ENCODE measurements at regions not wholly inside any gene's neighbourhood (a gene's known extent, or its start where the extent isn't known, plus 50 kb on each side); places are given as distances from the start of the nearest gene placed in this dataset.

DNA sequence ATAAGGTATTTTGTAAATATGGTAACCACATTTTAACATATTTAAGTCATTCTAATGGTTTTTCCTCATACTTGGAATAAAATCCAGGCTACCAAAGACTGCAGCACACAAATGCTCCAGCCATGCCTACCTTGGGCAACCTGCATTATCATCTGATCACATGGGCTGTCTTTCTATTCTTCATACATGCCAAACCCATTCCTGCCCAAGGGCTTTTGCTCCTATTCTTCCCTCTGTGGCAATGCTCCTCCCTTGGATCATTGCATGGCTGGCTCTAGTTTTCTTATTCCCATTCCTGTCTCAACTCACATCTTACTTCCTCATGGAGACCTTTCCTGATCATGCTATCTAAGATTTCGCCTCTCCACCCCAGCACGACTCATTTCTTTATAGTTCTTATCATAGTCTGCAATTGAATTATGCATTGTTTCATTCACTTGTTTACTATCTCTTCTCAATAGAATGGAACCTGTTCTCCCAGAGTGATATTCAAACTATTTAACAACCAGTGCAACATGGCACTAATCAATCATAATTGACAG, 54.9 kb upstream of the C5orf46 start:
- no peak overlapping the region for H3K9ac ChIP-seq (replicated peaks; ENCODE audit: extremely low read depth, insufficient read depth, low read length)
- TF ChIP-seq, protein P1, sequence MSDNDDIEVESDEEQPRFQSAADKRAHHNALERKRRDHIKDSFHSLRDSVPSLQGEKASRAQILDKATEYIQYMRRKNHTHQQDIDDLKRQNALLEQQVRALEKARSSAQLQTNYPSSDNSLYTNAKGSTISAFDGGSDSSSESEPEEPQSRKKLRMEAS (IDR thresholded peaks at IDR 0.05; ENCODE audit: insufficient read depth, insufficient read length): no peak
- TF ChIP-seq GATA2 (IDR thresholded peaks at IDR 0.05; ENCODE audit: insufficient read depth, insufficient read length, low read depth, low read length) (no peak), FOS (IDR thresholded peaks at IDR 0.05; ENCODE audit: borderline replicate concordance, insufficient read depth, low read length) (no peak), JUN (IDR thresholded peaks at IDR 0.05; ENCODE audit: borderline replicate concordance, insufficient read depth, insufficient read length, low read depth) (no peak), POLR2A (IDR thresholded peaks at IDR 0.05; ENCODE audit: low read depth, low read length) (no peak), POLR2AphosphoS5 (IDR thresholded peaks at IDR 0.05; ENCODE audit: insufficient read depth, low read depth, low read length) (no peak), EZH2 (IDR thresholded peaks at IDR 0.05; ENCODE audit: borderline replicate concordance, low read depth, low read length, severe bottlenecking) (no peak), MYC (IDR thresholded peaks at IDR 0.05; ENCODE audit: low read depth, low read length) (no peak)
- TF ChIP-seq, protein P2, sequence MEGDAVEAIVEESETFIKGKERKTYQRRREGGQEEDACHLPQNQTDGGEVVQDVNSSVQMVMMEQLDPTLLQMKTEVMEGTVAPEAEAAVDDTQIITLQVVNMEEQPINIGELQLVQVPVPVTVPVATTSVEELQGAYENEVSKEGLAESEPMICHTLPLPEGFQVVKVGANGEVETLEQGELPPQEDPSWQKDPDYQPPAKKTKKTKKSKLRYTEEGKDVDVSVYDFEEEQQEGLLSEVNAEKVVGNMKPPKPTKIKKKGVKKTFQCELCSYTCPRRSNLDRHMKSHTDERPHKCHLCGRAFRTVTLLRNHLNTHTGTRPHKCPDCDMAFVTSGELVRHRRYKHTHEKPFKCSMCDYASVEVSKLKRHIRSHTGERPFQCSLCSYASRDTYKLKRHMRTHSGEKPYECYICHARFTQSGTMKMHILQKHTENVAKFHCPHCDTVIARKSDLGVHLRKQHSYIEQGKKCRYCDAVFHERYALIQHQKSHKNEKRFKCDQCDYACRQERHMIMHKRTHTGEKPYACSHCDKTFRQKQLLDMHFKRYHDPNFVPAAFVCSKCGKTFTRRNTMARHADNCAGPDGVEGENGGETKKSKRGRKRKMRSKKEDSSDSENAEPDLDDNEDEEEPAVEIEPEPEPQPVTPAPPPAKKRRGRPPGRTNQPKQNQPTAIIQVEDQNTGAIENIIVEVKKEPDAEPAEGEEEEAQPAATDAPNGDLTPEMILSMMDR (IDR thresholded peaks at IDR 0.05; ENCODE audit: extremely low read depth in 1 of 2, insufficient read depth in 1 of 2, low read depth in 1 of 2, low read length in 2 of 2): no peak
- H3K79me2 ChIP-seq (ENCODE audit: control insufficient read depth, insufficient read depth, low read length): no peaks in the 10 kb centered on the region
- FAIRE-seq (no peak), DNase-seq (ENCODE audit: low read depth, low spot score) (no peak)
- dilution Hi-C loops (cut with MboI; ENCODE audit: extremely low pct_ligation_motif_present, low sequenced_read_pairs): no loop called here
- H4K20me1 ChIP-seq (replicated peaks; ENCODE audit: control insufficient read depth, extremely low read depth, insufficient read depth, low read length): no peaks in the 10 kb centered on the region
- intact Hi-C loops (cut with micrococcal nuclease): no loop called here
- H3K27me3 ChIP-seq (ENCODE audit: control insufficient read depth in 2 of 2, insufficient read depth in 2 of 2, low read length in 2 of 2): no peaks in the 10 kb centered on the region
- H2AFZ ChIP-seq (ENCODE audit: low read depth, low read length): no peak overlapping the region
- POLR2A ChIA-PET: no interaction called here
- peaks cover 17% of the 10 kb centered on the region for H3K4me1 ChIP-seq (ENCODE audit: control insufficient read depth, extremely low read depth, insufficient read depth, low read length)
- no peak overlapping the region for H3K4me3 ChIP-seq (replicated peaks in 1 of 3; ENCODE audit: insufficient read depth in 1 of 3, low read depth in 1 of 3, low read length in 3 of 3)
- H3K36me3 ChIP-seq (ENCODE audit: control insufficient read depth in 2 of 2, extremely low read depth in 1 of 2, insufficient read depth in 2 of 2, low read length in 2 of 2): no peaks in the 10 kb centered on the region
- no peaks in the 10 kb centered on the region for H3K9me1 ChIP-seq (replicated peaks; ENCODE audit: control insufficient read depth, extremely low read depth, insufficient read depth, low read length)
- no peaks in the 10 kb centered on the region for H3K9me3 ChIP-seq (replicated peaks; ENCODE audit: control insufficient read depth, insufficient read depth, low read length)
- BruUV-seq (replicated peaks): no TSS peak
- H3K4me2 ChIP-seq (ENCODE audit: insufficient read depth, low read length): no peak overlapping the region
- no peak overlapping the region for H3K27ac ChIP-seq (ENCODE audit: insufficient read depth, low read depth, low read length)
- CTCF ChIA-PET: interaction anchor here (1.3 kb wide), 1 partner anchor 413 kb away, joined by 4 read pairs; no protein-coding TSS in a partner anchor

All from endothelial cell of umbilical vein (primary cell).